DOHH2 (cell line): ENCODE measurements at regions not wholly inside any gene's neighbourhood (a gene's known extent, or its start where the extent isn't known, plus 50 kb on each side); places are given as distances from the start of the nearest gene placed in this dataset.
"Not testable (repeated sequence)": the region's sequence is repeated elsewhere in the genome, so short reads cannot be mapped to it uniquely, and the experiment has no call there.

Experiments used
- H3F3A ChIP-seq: fragments of 200-600 bp; sonication (generic), shearing (Covaris generic); 2 replicates; pipeline ENCODE4 v1.6.0; 2016; ENCODE audit warnings: antibody characterized with exemption, mild to moderate bottlenecking; ENCODE audit not compliant: control insufficient read depth, insufficient read depth
- H3K27ac ChIP-seq: fragments of 200-600 bp; sonication (generic); 2 replicates; pipeline ENCODE4 v1.5.1; 2014; ENCODE audit warnings: low read depth, mild to moderate bottlenecking, low read length, moderate library complexity
- H3K27me3 ChIP-seq: fragments of 200-600 bp; sonication (generic); 2 replicates; pipeline ENCODE4 v1.6.1; 2014; ENCODE audit warnings: mild to moderate bottlenecking, low read length, mixed read lengths; ENCODE audit not compliant: control insufficient read depth
- H3K36me3 ChIP-seq: fragments of 200-600 bp; sonication (generic); 2 replicates; pipeline ENCODE4 v1.6.1; 2014; ENCODE audit warnings: mild to moderate bottlenecking, low read length, moderate library complexity, mixed read lengths; ENCODE audit not compliant: control insufficient read depth
- H3K4me1 ChIP-seq: fragments of 200-600 bp; sonication (generic); 2 replicates; pipeline ENCODE4 v1.6.1; 2014; ENCODE audit warnings: mild to moderate bottlenecking, low read length, mixed read lengths; ENCODE audit not compliant: control insufficient read depth
- H3K4me2 ChIP-seq: fragments of 200-600 bp; sonication (generic); 2 replicates; pipeline ENCODE4 v1.6.0; 2014; ENCODE audit warnings: mild to moderate bottlenecking, low read length, moderate library complexity
- H3K4me3 ChIP-seq: fragments of 200-600 bp; sonication (generic); 2 replicates; pipeline ENCODE4 v1.5.1; 2014; ENCODE audit warnings: mild to moderate bottlenecking, low read length, mixed read lengths
- H3K79me2 ChIP-seq: fragments of 200-600 bp; sonication (generic); 2 replicates; pipeline ENCODE4 v1.6.1; 2014; ENCODE audit warnings: mild to moderate bottlenecking, low read length, mixed read lengths; ENCODE audit not compliant: control insufficient read depth
- H3K9me2 ChIP-seq: fragments of 200-600 bp; sonication (generic); replicated peaks from 2 replicates; pipeline ENCODE4 v1.6.1; 2014; ENCODE audit warnings: mild to moderate bottlenecking, low read length, mixed read lengths; ENCODE audit not compliant: control insufficient read depth
- H3K9me3 ChIP-seq: fragments of 200-600 bp; sonication (generic); 2 replicates; pipeline ENCODE4 v1.6.1; 2014; ENCODE audit warnings: antibody characterized with exemption, low read length, mixed read lengths; ENCODE audit not compliant: control insufficient read depth, insufficient read depth
- H4K20me1 ChIP-seq: fragments of 200-600 bp; sonication (generic); 2 replicates; pipeline ENCODE4 v1.6.0; 2014; ENCODE audit warnings: low read depth, mild to moderate bottlenecking, antibody characterized with exemption, low read length, moderate library complexity; ENCODE audit not compliant: control insufficient read depth, insufficient read depth
- EZH2phosphoT487 ChIP-seq: fragments of 200-600 bp; sonication (generic); IDR thresholded peaks from 2 replicates; pipeline ENCODE4 v1.6.1; 2017; ENCODE audit warnings: borderline replicate concordance, mild to moderate bottlenecking, antibody characterized with exemption, low read length, moderate library complexity, mixed read lengths
- TF ChIP-seq, protein P1 (sequence below): fragments of 200-600 bp; sonication (generic); IDR thresholded peaks from one replicate; pipeline ENCODE4 v1.5.1; 2014; ENCODE audit warnings: antibody characterized with exemption, mild to moderate bottlenecking, low read depth, low read length; ENCODE audit not compliant: poor library complexity, severe bottlenecking

DNA sequence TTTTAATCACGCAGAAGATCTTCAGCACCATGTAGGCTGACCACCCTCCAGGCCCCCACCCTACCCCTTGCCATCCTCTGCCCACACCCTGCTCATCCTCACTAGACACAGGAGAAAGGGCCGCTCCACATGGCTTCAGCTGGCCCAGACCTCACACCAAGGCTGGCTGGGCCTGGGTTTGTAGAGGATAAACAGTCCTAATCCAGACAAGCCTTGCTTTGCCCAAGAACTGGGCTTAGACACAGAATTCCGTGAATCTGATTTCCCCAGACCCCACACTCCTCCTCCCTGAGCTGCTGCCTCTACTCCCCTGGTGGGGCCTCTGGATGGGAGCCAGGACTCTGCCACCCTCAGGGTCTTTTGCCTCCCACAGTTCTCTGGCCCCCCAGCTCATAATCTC is 185.3 kb downstream of the CYP26B1 start:
- Histone ChIP-seq H3K36me3 (no peaks in the 10 kb centered on the region), H3K27me3 (no peaks in the 10 kb centered on the region), H3K9me3 (0 out of 2 replicates have a peak, but pooled peaks cover 12% of the 10 kb centered on the region), H4K20me1 (no peaks in the 10 kb centered on the region), H3F3A (no peaks in the 10 kb centered on the region), H3K27ac (no peak overlapping the region), H3K4me3 (no peak overlapping the region), H3K4me1 (no peaks in the 10 kb centered on the region), H3K9me2 (no peaks in the 10 kb centered on the region), H3K4me2 (no peak overlapping the region), H3K79me2 (no peaks in the 10 kb centered on the region)
- TF ChIP-seq EZH2phosphoT487, result no peak
- TF ChIP-seq, protein P1, sequence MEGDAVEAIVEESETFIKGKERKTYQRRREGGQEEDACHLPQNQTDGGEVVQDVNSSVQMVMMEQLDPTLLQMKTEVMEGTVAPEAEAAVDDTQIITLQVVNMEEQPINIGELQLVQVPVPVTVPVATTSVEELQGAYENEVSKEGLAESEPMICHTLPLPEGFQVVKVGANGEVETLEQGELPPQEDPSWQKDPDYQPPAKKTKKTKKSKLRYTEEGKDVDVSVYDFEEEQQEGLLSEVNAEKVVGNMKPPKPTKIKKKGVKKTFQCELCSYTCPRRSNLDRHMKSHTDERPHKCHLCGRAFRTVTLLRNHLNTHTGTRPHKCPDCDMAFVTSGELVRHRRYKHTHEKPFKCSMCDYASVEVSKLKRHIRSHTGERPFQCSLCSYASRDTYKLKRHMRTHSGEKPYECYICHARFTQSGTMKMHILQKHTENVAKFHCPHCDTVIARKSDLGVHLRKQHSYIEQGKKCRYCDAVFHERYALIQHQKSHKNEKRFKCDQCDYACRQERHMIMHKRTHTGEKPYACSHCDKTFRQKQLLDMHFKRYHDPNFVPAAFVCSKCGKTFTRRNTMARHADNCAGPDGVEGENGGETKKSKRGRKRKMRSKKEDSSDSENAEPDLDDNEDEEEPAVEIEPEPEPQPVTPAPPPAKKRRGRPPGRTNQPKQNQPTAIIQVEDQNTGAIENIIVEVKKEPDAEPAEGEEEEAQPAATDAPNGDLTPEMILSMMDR, result no peak

DNA sequence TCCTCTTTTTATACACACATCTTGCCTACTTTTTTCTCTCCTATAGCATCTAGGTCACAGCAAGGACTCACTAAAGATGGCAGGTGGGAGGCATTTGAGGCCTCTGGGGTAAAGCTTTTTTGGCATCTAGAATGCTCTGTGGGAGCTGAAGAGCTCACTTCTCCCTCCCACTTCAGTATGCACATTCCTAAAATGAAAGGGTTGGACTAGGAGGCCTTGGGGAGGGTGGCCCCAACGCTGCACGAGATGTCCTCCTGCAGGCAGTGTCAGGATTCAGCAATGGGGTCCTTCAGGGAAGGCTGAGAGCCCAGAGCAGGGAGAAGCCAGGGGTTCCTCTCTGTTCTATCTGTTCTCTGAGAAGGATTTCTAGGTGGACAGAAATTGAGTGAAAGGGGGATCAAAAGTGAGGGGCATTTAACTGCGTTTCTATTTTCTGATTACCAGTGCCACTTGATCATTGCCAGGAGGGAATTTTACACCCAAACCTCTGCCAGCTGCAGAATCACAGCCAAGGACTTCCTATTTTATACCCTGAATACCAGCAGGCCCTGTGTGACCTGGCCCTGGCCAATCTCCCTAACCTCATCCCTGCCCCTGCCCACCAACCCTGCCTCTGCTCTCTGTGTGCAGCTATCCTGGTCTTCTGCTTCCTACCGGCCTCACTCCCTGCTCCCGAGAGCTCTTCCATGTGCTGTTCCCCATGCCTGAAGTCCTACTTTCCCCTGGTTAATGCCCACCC is 186.2 kb downstream of the CYP26B1 start:
- H3K4me1 ChIP-seq, result no peaks in the 10 kb centered on the region
- H3K36me3 ChIP-seq, result no peaks in the 10 kb centered on the region
- no peak overlapping the region for H3K27ac ChIP-seq
- H4K20me1 ChIP-seq, result no peaks in the 10 kb centered on the region
- no peaks in the 10 kb centered on the region for H3F3A ChIP-seq
- peaks cover 12% of the 10 kb centered on the region; the same call in 1 of the 2 replicates for H3K9me3 ChIP-seq
- H3K79me2 ChIP-seq, result no peaks in the 10 kb centered on the region
- H3K4me3 ChIP-seq, result no peak overlapping the region
- H3K27me3 ChIP-seq, result no peaks in the 10 kb centered on the region
- TF ChIP-seq, protein P1, result no peak
- TF ChIP-seq EZH2phosphoT487, result no peak
- no peak overlapping the region for H3K4me2 ChIP-seq
- no peaks in the 10 kb centered on the region for H3K9me2 ChIP-seq

DNA sequence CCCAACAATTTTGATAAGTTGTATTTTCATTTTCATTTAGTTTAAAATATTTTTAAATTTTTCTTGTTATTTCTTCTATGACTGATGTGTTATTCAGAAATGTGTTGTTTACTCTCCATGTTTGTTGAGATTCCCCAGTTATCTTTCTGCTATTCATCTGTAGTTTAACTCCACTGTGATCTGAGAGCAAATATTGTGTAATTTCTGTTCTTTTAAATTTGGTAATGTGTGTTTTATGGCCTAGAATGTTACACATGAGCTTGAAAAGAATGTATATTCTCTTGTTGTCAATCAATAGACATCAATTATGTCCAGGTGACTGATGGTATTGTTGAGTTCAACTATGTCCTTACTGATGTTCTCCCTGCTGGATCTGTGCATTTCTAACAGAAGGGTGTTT is 188.2 kb downstream of the CYP26B1 start:
- Histone ChIP-seq H3K27me3 (no peaks in the 10 kb centered on the region), H3K4me3 (no peak overlapping the region), H3F3A (no peaks in the 10 kb centered on the region), H3K4me2 (no peak overlapping the region), H3K36me3 (no peaks in the 10 kb centered on the region), H3K9me2 (no peaks in the 10 kb centered on the region), H3K9me3 (peaks cover 12% of the 10 kb centered on the region; the same call in 1 of the 2 replicates), H4K20me1 (no peaks in the 10 kb centered on the region), H3K27ac (no peak overlapping the region), H3K79me2 (no peaks in the 10 kb centered on the region), H3K4me1 (no peaks in the 10 kb centered on the region)
- no peak for TF ChIP-seq EZH2phosphoT487
- TF ChIP-seq, protein P1, result no peak

DNA sequence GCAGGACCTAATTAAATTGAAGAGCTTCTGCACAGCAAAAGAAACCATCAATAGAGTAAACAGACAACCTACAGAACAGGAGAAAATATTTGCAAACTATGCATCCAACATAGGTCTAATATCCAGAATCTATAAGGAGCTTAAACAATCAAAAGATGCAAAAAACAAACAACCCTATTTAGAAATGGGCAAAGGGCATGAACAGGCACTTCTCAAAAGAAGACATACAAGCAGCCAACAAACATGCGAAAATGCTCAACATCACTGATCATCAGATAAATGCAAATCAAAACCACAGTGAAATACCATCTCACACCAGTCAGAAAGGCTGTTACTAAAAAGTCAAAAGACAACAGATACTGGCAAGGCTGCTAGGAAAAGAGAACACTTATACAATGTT is 189.2 kb downstream of the CYP26B1 start:
- H3F3A ChIP-seq, H3K9me2 ChIP-seq, H3K79me2 ChIP-seq, H3K4me3 ChIP-seq, H3K36me3 ChIP-seq, H3K27me3 ChIP-seq, H3K4me2 ChIP-seq, H3K27ac ChIP-seq, H4K20me1 ChIP-seq, H3K4me1 ChIP-seq: not testable (repeated sequence)
- H3K9me3 ChIP-seq, result peaks cover 12% of the 10 kb centered on the region; the same call in 1 of the 2 replicates
